HG03045 (cell line): ENCODE measurements at regions not wholly inside any gene's neighbourhood (a gene's known extent, or its start where the extent isn't known, plus 50 kb on each side); places are given as distances from the start of the nearest gene placed in this dataset.

Experiments
- ATAC-seq: cut with Tn5 transposase; IDR thresholded peaks from one replicate; pipeline ENCODE4 v1.9.1; 2021; ENCODE audit warnings: mild to moderate bottlenecking, moderate library complexity; ENCODE audit not compliant: unreplicated experiment

DNA sequence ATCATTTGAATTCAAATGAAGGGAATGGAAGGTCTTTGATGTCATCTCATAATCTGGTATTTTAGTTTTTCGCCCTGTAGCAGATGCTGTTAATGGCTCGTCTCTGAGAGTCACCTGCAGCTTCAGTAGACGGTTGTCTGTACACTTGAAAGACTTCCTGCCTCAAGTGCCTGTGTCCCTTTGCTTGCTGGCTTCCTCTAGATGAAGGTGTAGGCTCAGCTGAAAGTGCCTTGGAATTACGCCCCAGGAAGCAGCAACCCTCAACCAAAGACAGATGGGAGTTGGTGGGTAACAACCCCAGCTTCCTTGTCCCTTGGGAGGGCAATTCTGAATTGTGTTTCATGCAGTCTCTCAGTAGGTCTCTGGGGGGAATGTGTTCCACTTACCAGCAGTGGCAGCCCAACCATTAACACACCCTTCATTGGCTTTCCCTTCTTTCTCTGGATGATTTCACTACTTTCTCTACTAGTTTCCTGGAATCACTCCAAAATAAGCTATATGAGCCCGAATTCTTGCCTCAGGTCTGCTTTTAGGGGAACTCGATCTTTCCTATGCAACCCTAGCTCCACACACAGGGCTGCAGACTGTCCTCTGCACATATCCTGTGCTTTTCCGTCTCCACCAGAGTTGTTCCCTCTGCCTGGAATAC lies 395.6 kb downstream of the DMAC1 start:
- ATAC-seq: no peak

DNA sequence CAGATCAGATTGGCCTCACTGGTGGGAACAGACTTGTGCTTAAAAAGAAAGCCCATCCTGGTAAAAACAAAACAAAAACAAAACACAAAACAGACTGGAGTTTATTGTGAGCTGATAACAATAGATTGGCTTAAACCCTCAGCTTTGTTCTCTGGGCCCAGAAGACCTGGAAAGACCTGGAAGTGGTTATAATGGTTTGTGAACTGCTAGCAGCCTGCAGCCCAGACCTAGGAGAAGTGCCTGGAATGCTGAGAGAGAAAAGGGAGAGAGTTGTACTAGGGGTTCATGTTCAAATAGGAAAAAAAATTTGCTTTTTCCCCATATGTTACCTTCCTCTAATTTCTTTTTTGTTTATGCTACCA lies 396.6 kb downstream of the DMAC1 start:
- ATAC-seq: no peak

DNA sequence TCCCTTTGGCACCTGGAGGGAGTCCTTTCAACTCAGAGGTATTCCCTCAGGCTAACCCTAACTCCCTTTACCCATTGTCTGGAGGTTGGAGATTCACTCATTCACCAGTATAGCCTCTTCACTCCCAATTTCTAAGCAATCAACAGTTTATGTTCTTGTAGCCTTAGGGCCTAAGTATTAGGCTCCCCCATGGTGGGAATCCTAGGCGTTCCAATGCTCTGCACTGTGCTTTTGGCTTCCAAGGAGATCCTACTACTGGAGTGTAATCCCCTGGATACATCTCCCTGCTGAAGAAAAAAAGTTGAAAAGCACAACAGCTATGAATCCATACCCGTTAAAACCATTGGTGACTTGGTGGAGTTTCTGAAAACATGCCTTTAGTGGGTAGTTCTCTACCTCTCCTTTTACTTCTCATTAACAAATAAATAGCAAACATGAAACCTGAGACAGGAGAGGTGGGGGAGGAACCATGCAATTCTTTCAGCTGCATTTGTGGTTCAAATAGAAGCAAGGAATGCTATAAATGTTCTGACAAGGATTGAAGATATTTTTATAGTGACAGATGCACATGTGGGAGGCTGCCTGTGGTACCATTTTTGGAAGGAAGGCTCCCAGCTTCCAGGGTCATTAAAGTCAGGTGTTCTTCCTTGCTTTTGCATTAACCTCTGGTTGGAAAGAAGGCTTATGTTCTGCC lies 397.1 kb downstream of the DMAC1 start:
- no peak for ATAC-seq

DNA sequence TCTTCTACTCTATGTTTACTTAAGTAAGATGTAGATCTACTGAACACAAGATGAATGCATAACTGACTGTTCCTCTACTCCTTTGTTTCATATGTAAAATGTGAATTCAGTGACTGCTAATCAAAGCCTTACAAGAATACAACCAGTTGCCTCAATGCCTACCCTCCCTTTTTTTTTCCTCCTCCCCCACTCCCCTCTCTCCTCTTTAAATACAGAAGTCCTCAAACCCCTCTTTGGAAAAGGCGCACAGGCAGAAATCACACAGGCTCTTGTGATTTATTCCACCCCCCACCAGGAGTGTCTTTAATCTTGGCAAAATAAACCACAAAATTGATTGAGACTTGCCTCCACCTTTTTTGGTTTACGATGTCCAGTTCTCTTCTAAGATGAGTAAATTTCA lies 398.5 kb downstream of the DMAC1 start:
- ATAC-seq: no peak

DNA sequence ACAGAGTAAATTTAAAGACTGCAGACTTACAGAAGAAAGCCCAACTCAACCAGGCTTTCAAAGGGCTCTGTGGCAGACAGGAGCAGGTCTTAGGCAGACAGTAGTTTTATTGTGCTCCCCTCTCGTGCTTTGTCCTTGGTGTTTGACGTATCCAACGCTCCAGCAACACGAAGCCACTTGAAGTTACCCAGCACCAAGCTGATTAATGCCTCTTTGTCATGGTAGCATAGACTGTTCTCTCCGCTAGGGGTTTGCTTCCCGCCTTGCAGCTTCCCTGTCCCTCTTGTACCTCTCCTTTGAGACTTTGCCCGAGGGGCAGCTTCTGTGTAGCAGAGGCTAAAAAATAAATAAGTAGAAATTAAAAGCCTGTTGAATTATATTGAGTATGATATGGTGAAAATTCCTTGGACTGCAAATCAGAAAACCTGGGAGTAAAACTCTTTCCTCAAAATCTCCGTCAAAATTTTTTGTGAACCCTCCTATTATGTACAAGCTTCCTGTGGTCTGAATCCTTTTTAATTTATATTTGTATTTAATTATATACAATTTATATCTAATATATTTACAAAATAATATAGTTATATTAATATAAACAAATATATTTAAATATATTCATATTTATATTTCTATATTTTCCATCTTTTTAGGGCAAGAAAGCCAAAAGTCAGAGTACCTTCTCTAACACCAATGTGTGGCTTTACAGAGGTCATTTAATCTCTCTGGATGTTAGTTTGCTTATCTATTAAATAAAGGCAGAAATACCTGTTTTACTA lies 405.4 kb downstream of the DMAC1 start:
- ATAC-seq: no peak

DNA sequence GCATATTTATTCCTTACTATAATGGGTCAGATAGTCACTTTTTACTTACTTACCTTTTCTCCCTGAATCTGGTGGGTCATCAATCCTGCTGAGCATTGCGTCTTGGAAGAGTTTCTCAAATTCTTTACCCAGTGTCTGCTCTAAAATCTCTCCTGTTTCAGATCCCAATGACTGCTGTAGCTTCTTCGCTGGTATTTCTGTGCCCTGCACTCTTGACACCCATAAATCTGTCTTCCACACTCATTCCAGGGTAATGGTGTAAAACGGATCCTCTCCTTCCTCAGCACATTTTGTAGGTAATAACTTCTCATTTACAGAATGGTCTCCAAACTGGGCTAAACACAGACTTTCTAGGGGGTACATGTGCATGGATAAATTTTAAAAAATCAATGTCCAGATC lies 407.4 kb downstream of the DMAC1 start:
- ATAC-seq: no peak

DNA sequence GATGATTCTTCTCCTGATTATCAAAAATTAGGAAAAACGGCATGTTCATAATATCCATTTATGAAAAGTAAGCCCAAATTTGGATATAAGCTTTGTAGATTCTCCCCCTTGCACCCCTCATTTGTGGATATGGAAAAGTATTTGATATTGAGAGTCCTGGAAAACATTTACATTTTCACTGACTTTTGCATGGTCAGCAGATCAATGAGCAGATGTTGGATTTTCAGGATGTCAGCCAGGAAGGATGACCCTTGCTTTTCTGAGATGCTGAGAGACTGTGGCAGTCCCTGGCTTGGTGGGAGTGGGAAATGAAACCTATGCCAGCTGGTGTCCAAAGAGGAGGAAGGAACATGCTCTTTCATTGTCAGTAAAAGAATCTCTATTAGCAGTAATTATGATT lies 410.8 kb downstream of the DMAC1 start:
- ATAC-seq: no peak

DNA sequence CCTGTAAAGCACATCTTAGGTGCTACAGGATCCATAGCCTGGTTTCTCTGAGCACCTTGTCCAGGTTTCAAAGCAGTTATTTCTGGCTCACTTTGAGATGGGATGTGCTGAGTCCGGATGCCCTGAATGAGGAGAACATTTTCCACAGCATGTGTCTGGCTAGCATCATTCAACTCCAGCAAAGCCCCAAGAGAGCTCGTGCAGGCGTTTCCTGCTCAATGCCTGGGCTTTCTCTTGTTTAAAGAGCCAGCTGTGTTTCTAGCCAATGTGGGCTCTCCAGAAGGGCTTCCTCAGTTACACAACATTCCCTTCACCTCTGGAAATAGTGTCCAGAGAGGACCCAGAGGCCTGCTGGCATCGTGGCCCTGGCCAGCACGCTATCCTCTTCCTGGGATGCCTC lies 411.7 kb downstream of the DMAC1 start:
- no peak for ATAC-seq

DNA sequence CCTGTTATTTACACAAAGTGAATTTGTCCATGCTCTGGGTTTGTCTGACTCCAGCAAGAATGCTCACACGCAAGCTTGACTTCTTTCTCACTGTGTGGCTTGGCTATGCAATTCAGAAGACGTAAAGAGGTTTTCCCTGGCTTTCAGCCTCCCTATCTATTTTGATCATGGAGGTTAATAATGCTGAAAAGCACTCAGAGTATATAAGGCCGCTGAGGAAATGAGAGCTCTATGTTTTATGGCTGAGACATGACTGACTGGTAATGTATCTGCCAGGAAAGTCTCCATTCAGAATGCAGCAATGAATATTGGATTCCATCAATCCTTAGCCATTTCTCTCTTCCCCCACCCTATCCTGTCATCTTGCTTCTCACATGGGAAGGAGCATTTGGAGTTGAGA lies 417.3 kb downstream of the DMAC1 start:
- no peak for ATAC-seq

DNA sequence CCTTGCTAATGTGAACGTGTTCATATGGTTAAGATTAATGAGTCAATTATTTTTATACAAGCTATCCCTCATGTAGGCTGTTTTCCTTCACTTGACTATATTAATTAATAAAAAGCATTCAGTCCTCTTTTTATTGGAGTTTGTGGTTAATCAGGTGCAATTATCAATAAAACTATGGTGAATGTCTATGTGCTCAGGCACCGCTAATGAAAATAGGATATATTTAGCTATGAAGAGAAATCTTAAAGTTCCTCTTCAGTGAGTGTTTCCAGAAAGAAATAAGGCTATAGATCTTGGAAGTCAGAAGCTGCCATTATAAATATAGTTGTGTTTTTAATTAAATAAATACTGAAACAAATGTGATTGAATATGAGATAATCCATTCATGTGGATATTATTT lies 422.1 kb downstream of the DMAC1 start:
- no peak for ATAC-seq

DNA sequence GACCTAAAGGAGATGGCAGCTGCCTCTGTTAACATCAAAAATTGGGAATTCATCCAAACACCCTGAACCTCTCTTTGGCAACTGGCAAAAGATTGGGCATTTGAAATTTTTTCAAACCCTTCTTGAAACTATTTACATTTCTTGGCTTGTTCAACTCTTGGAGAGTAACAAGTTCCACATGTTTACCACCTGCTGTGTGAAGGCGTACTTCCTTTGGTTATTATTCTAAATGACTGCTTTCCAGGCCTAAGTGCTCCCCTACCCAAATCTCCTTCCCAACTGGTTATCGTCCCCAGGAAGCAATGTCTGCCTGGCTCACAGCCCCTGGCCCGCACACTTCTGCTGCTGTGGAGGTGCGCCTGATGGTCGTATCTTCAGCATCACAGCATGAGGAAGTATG lies 422.7 kb downstream of the DMAC1 start:
- no peak for ATAC-seq

DNA sequence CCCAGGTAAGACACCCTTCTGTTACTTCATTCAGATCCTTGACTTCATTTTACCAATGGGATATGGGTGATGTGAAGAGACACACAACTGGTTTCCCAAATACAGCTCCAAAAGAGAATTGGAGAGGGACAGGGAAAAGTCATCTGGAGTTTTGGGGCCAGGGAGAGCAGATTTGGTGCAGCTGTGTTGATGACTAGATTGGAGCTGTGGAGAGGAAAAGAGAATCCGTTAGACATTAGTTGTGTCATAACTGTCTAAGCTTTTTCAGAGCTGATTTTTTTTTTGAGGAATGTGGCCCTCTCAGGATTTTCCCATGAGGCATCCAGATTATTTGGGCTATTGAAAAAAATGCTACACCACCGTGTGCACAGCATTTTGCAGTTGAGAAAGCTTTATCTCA lies 423.4 kb downstream of the DMAC1 start:
- no peak for ATAC-seq

DNA sequence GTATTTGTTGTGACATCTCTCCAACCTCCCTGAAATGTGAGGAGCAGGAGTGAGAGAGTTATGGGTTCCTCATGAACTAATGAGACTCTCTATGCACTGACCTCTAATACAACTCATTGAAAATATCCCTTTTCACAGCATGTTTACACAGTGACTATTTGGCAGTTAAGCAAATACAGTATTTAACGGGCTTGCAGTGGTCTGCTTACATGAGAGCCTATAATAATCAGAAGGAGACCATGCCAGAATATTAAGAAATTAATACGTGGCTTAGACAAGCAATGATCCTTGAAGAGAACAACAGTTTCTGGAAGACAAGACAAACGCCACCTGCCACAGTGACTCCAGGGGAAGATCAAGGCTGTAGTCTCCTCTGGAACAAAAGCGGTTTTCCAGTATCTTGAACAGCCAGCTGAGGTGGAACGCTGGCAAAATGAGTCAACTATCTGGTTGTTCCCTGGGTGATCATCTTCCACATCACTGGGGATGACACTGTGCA lies 424.5 kb downstream of the DMAC1 start:
- ATAC-seq: no peak

DNA sequence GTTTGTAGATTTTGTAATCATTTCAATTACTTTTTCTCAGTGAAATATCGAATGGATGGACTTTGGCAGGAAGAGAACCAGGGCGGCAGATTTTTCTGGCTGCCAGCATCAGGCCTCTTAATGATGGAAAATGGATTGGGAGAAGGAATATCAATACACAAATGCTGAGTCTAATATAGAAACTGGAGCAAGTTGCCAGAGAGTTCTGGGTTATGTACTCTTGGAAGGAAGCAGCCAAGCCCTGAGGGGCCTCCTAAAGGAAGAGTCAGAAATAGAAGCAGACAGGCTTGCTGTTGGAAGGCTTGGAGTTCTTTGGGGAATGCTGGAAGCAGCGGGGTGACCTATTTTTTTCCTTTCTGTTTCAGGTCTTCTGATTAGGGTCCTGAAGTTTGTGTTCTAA lies 428.6 kb downstream of the DMAC1 start:
- no peak for ATAC-seq

DNA sequence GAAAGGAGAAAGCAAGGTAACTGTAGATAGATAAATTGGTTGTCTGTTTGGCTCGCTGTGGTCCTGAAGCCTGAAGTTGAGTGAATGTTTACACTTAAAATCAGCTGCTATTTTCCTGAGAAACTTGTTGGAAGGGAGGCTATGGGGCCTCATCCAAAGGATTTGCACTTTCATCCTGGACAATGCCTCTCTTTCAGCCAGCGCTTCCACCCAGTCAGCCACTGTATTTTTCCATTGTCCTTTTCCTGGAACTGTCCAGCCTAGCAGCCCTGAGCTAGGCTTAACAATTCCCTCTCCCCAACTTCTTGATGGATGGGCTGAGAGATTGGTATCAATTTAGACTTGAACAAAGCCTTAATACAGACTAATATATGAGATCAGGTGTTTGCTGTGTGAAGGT lies 429.2 kb downstream of the DMAC1 start:
- no peak for ATAC-seq

DNA sequence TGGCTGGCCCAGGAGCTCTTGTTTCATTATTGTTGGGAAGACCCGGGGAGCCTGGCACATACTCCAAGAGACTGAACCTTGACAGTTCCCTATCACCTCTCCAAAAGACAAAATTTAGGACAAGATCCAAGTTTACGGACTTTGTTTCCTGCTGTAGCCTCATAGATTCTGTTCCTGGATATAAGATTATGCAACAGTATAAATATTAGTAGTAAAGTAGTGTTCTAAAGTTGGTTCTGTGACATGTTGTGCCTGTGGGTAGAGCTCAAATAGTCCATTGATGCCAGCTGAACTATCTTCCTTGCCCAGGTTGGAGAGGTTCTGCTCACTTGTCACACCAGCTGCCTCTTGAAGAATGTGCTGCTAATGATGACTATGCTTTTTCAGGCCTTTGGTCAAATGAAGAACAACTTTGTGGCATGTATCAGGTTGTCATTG lies 430.2 kb downstream of the DMAC1 start:
- no peak for ATAC-seq

DNA sequence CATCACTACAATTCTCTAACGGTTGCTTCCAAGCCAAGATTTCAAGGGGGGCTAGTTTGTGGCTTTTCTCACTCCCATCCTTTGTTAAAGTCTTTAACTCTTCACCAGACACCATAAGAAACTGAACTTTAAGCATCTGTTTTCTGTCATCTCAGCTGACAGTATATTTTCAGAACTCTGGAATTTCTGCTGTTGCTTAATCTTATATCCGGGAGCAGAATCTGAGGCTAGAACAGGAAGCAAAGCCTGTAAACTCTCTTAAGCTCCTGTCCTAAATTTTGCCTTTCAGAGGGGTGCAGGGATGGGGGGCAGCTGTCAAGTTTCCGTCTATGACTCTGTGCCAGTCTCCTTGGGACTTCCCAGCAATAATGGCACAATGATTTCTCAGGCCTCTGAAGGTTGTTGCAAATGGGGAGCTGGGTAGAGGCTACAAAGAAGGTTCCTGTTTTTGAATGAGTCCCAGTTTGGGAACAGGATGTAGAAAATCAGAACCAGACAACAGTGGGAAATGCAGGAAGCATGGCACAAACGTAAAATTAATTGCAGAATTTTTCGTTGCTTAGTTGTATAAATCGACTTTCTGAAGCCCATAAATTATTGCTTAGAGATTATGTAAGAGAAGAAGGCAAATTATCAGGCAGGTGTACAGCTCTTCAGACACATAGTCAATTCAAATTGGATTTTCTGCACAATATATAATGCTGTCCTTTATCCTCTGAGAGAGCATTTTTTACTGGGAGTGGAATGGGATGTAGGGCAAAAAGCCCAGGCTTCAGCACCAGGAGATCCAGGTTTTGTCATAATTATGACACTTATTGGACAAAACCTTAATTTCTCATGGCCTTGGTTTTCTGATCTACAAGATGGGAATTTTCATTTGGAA lies 430.9 kb downstream of the DMAC1 start:
- ATAC-seq: no peak

DNA sequence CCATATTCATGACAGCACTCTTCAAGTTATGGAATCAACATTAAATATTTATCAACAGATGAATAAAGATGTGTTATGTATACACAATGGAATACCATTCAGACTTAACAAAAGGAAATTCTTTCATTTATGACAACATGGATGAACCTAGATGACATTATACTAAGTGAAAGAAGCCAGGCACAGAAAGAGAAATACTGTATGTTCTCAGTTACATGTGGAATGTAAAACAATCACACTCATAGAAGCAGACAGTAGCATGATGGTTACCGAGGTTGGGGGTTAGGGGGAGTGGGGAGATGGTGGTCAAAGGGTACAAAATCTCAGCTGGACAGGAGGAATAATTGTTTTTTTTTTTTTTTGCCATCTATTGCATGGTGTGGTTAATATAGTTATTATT lies 431.9 kb downstream of the DMAC1 start:
- no peak for ATAC-seq

DNA sequence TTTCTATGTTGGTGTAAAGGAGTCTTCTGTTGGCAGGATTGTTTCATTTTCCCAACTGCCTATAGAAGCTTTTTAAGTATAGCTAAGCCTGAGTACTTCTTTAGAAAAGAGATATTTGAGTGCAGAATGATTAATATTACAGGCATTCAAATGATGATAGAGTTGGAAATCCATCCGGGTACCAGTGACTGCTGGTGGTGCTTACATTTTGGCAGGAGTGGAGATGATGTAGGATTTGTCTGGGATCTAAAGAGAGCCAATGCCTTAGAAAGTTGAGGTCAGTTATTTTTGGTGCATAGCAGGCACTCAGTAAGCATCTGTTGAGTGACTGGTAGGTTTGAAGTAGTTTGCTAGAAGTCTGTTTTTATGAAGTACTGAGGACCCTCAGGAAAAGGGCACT lies 433.5 kb downstream of the DMAC1 start:
- no peak for ATAC-seq

DNA sequence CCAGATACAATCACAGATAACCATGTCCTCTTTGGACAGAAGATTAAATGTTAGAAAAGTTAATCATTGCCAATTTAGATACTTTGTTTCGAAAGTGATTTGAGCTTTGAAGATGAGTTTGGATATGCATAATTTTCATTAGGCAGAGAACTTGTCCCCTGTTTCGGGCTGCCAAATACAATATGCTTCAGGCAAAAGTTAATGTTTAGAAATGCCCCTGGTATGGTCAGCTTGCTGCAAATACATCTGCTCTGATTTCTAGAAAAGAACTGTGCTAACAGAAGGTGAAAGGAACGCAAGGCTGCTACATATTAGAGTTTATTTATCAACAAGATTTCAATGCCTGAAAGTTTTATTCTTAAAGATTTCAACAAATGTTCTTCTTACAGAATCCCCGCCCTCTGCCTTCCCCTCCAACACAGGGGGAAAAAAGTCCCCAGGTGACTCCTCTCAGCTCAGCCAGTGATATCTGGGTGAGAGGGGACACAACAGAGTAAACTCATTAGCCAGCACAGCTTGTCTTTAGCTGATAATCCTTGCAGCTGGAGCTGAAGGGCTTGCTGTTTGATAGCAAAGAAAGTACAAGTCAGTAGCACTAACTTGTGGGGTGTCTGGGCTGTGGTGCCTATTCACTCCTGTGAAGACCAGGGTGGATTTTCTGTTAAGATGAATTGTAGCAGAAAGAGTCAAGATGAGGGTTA lies 435.7 kb downstream of the DMAC1 start:
- ATAC-seq: no peak
